AG04449 (cell line): ENCODE measurements at regions not wholly inside any gene's neighbourhood (a gene's known extent, or its start where the extent isn't known, plus 50 kb on each side); places are given as distances from the start of the nearest gene placed in this dataset.

Experiments
- CTCF ChIA-PET: fragments of 350-600 bp; formaldehyde crosslinking; extraction: SDS; loops from one replicate; lab custom pipeline; 2021; ENCODE audit warnings: antibody characterized with exemption; lab: Yijun Ruan, JAX
- POLR2A ChIA-PET: fragments of 400-600, 350-600 bp; formaldehyde crosslinking; extraction: SDS; loops from one replicate; lab custom pipeline; 2020; ENCODE audit warnings: antibody characterized with exemption, inconsistent platforms; lab: Yijun Ruan, JAX
- DNase-seq: peaks from one replicate; pipeline ENCODE4 v3.0.0-alpha.2; 2010; ENCODE audit warnings: low read depth, low spot score
- H3K4me3 ChIP-seq: 2 replicates; pipeline ENCODE4 v1.5.1; 2011; ENCODE audit warnings: low read depth, mild to moderate bottlenecking, control low read depth, low read length
- CTCF ChIP-seq: IDR thresholded peaks from one replicate; pipeline ENCODE4 v1.5.1; 2011; ENCODE audit warnings: mild to moderate bottlenecking, moderate library complexity, low read length, control low read depth, inconsistent platforms; ENCODE audit not compliant: insufficient read depth; ENCODE audit errors: missing control alignments

GRCh38 chr1:84748364-84748763, 58.1 kb upstream of the SSX2IP start:
- POLR2A ChIA-PET = no interaction called here
- CTCF ChIA-PET = interaction anchor here (0.9 to 1.5 kb wide), 3 partner anchors 10 to 80 kb away, joined by 3 to 7 read pairs (median 5); no protein-coding TSS in a partner anchor
- no peak for DNase-seq
- TF ChIP-seq CTCF = no peak
- no peak overlapping the region for H3K4me3 ChIP-seq

GRCh38 chr1:84745857-84746256, 55.6 kb upstream of the SSX2IP start:
- no peak for DNase-seq
- no peak overlapping the region for H3K4me3 ChIP-seq
- no peak for TF ChIP-seq CTCF
- POLR2A ChIA-PET = no interaction called here
- CTCF ChIA-PET = interaction anchor here (0.6 to 0.8 kb wide), 2 partner anchors 10 to 139 kb away, joined by 3 read pairs; no protein-coding TSS in a partner anchor

GRCh38 chr1:84743896-84744295, 53.6 kb upstream of the SSX2IP start:
- CTCF ChIA-PET = interaction anchor here (1.6 kb wide), 1 partner anchor 9 kb away, joined by 12 read pairs; no protein-coding TSS in a partner anchor
- H3K4me3 ChIP-seq = no peak overlapping the region
- no peak for TF ChIP-seq CTCF
- POLR2A ChIA-PET = no interaction called here
- no peak for DNase-seq

GRCh38 chr1:84742653-84743052, 52.4 kb upstream of the SSX2IP start:
- POLR2A ChIA-PET = no interaction called here
- no peak for DNase-seq
- CTCF ChIA-PET = interaction anchor here (0.7 to 3.5 kb wide), 4 partner anchors 11 to 122 kb away, joined by 3 to 33 read pairs (median 8); no protein-coding TSS in a partner anchor
- TF ChIP-seq CTCF = no peak
- no peak overlapping the region for H3K4me3 ChIP-seq

GRCh38 chr1:84740050-84740714, 49.9 kb upstream of the SSX2IP start:
- CTCF ChIA-PET = interaction anchor here (1.0 to 3.5 kb wide), 5 partner anchors 13 to 305 kb away, joined by 4 to 33 read pairs (median 4); no protein-coding TSS in a partner anchor
- no peak overlapping the region for H3K4me3 ChIP-seq
- TF ChIP-seq CTCF = no peak
- POLR2A ChIA-PET = no interaction called here
- DNase-seq = no peak
